HUES64 (cell line): ENCODE measurements at regions not wholly inside any gene's neighbourhood (a gene's known extent, or its start where the extent isn't known, plus 50 kb on each side); places are given as distances from the start of the nearest gene placed in this dataset.

ENCODE experiments used
- H3K27ac ChIP-seq: 2 replicates; pipeline ENCODE4 v1.7.0; 2013; ENCODE audit warnings: low read depth, low read length, inconsistent platforms
- H3K27me3 ChIP-seq: 2 replicates; pipeline ENCODE4 v1.6.1; 2013; ENCODE audit warnings: mild to moderate bottlenecking, low read length; ENCODE audit not compliant: insufficient read depth
- H3K36me3 ChIP-seq: 2 replicates; pipeline ENCODE4 v1.6.1; 2013; ENCODE audit warnings: mild to moderate bottlenecking, low read length; ENCODE audit not compliant: insufficient read depth
- H3K4me1 ChIP-seq: 2 replicates; pipeline ENCODE4 v1.6.1; 2013; ENCODE audit warnings: mild to moderate bottlenecking, low read length, moderate library complexity; ENCODE audit not compliant: insufficient read depth
- H3K4me3 ChIP-seq: 2 replicates; pipeline ENCODE4 v1.5.1; 2013; ENCODE audit warnings: mild to moderate bottlenecking, low read length, moderate library complexity
- H3K9ac ChIP-seq: 2 replicates; pipeline ENCODE4 v1.6.1; 2013; ENCODE audit warnings: mild to moderate bottlenecking, low read depth, low read length
- H3K9me3 ChIP-seq: 2 replicates; pipeline ENCODE4 v1.6.1; 2013; ENCODE audit warnings: low read depth, low read length; ENCODE audit not compliant: insufficient read depth
- WGBS: fragments of 150-250, 120-280 bp; methylation state at CpG from one replicate; pipeline ENCODE4 v1.1.7; 2013; ENCODE audit warnings: missing lambda C conversion rate; 5-methylcytosine and 5-hydroxymethylcytosine counted together

DNA sequence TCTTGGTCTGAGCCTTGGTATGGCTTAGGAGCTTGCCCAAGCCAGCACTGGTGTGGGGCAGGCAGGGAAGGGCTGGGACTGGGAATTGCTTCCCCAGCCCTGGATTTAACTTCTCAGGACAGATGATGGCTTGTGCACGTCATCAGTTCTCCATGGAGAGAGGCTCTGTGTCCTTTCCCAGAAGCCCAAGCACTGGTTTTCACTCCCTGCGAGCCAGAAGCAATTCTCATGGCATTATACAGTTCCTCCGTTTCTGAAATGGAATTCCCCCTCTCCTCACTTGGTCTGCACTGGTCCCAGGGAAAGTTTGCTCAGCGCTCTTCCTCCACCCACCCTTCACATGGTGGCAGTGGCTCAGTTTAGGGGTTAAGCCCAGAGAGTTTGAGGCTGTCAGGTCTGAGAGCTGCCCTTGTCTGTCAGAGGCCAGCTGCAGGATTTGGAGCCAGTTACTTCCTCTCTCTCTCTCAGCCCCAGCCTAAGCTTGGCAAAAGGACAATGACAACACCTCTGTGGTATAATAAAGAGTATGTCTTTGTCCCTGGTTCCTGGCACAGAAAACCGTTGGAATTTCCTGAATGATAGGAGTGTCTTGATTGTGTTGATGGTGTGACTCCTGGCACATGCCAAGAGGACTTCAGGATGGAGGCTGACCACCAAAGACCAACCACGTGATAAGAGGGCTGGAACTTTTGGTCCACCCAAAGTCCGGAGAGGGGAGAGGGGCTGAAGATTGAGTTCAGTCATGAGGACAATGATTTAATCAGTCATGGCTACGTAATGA is 219.6 kb upstream of the TNRC6C start:
- Histone ChIP-seq H3K4me3 (no peak overlapping the region), H3K36me3 (no peaks in the 10 kb centered on the region), H3K27ac (no peak overlapping the region), H3K9ac (no peak overlapping the region), H3K9me3 (no peaks in the 10 kb centered on the region), H3K27me3 (peaks cover 54% of the 10 kb centered on the region), H3K4me1 (peaks cover 33% of the 10 kb centered on the region)
- WGBS = 77% methylated on average over 8 of the region's 8 CpGs

DNA sequence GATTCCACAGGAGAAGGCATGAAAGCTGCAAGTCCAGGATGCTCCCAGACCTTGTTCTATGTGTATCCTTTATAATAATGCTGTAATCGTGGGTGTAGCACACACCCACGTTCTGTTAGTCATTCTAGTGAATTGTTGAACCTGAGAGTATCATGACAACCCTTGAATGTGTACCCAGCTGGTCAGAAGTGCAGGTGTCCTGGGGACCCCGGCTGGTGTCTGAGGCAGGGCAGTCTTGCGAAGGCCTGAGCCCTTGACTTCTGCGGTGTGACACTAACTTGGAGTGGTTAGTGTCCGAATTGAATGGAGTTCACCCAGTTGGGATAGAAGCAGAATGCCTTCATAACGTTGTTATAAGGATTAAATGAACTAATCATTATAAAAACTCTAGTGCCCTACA is 218.0 kb upstream of the TNRC6C start:
- no peak overlapping the region for H3K27ac ChIP-seq
- H3K27me3 ChIP-seq = peaks cover 44% of the 10 kb centered on the region
- no peaks in the 10 kb centered on the region for H3K36me3 ChIP-seq
- H3K9me3 ChIP-seq = no peaks in the 10 kb centered on the region
- H3K4me1 ChIP-seq = peaks cover 19% of the 10 kb centered on the region; the same call in 1 of the 2 replicates
- no peak overlapping the region for H3K4me3 ChIP-seq
- WGBS = 95% methylated on average over 6 of the region's 7 CpGs
- H3K9ac ChIP-seq = no peak overlapping the region

DNA sequence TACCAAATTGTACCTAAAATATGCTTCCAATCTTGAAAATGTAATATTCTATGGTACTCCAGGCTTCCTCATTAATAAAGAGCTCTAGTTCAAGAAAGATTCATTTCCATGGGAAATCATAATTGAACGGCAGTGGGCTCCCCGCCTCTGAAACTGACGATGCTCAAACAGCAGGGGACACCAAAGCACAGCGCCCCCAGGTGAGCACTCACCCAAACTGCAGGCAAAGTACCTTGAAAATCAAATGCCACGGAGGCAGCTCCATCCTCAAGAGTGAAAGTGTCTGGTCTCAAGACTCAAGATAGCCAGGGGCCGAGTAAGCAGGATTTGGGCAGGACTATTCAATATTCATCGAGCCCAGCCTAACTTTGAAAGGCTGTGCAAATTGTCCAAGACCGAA is 217.4 kb upstream of the TNRC6C start:
- peaks cover 16% of the 10 kb centered on the region; the same call in 1 of the 2 replicates for H3K4me1 ChIP-seq
- H3K27me3 ChIP-seq = peaks cover 39% of the 10 kb centered on the region
- H3K36me3 ChIP-seq = no peaks in the 10 kb centered on the region
- 48% methylated on average over 8 of the region's 8 CpGs for WGBS
- no peaks in the 10 kb centered on the region for H3K9me3 ChIP-seq
- no peak overlapping the region for H3K27ac ChIP-seq
- no peak overlapping the region for H3K9ac ChIP-seq
- no peak overlapping the region for H3K4me3 ChIP-seq

DNA sequence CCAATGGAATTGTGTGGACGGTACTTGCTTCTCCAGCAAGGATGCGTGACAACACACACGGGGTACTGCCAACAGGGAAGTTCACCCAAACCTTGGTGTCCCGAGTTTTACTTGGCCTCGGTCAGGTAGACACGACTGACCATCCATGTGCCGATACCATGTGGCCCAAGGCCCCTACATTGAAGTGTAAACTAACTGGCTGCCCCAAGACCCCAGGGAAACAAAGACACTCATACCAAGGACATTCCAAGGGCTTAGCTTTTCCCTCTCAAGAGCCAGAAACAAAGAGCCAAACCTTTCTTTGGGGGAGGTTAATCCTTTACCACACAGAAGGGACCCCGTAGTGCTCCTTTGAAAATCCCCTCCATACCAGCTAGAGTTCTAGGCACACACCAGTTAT is 215.9 kb upstream of the TNRC6C start:
- Histone ChIP-seq H3K9me3 (no peaks in the 10 kb centered on the region), H3K9ac (0 out of 2 replicates have a peak overlapping the region, but pooled peaks have one; percentile 20), H3K27ac (peak overlapping the region; percentile 56; the same call in 1 of the 2 replicates), H3K4me1 (peaks cover 24% of the 10 kb centered on the region; the same call in 1 of the 2 replicates), H3K4me3 (no peak overlapping the region), H3K27me3 (peaks cover 25% of the 10 kb centered on the region), H3K36me3 (no peaks in the 10 kb centered on the region)
- 64% methylated on average over 7 of the region's 8 CpGs for WGBS

DNA sequence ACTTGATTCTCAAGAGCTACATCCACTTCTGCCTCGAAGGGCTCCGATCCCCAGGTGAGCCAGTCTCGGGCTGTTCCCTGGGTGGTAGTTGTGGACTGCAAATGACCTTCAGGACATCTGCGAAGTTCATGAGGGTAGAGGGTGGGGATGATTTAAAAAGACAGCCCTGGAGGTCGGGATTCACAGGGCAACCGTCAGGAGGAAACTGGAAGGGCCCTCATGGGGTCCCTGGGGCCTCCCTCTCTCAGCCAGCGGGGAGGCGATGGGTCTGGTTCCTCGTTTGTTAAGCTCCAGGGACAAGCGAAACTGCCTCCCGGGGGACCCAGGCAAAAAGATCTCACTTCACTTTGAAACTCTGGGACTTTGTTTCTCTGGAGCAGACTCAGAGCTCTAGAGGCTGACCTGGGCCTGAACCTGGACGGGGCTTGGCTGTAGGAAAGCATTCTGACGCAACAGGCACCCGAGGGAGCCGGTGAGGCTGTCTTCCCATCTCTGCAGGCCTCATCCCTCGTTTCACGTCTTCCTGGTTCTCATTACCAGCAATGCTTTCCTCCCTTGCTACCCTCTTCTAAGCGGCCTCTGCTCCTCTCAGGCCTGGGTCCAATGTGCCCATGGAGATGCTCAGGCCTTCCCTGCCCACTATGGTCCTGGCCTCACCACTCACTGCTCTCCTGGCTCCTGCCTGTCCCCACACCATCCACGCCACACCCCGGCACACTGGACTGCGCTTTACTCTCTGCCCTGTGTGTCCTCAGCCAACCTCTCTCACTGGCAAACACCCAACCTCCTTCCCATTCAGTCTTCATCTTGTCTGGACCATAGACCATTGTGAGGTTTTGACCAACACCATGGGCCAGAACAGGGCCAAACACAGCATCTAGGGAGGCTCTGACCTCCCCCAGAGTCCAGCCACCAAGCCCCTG is 214.2 kb upstream of the TNRC6C start:
- Histone ChIP-seq H3K27me3 (peaks cover 8% of the 10 kb centered on the region; the same call in 1 of the 2 replicates), H3K4me1 (peaks cover 32% of the 10 kb centered on the region; the same call in 1 of the 2 replicates), H3K9me3 (no peaks in the 10 kb centered on the region), H3K36me3 (no peaks in the 10 kb centered on the region), H3K9ac (no peak overlapping the region), H3K27ac (no peak overlapping the region), H3K4me3 (no peak overlapping the region)
- 93% methylated on average over 21 of the region's 21 CpGs for WGBS

DNA sequence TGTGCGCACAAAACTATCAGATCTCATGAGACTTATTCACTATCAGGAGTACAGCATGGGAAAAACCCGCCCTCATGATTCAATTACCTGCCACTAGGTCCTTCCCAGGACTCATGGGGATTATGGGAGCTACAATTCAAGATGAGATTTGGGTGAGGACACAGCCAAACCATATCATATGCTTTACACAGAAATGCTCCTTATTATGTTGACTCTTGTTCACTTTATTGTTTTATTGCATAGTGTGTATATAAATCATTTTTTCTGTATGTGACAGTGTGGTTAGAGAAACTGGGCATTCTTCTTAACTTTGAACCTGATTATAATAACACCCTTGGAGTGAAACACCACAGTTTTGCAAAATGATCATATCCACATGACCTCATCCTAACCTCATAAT is 212.8 kb upstream of the TNRC6C start:
- Histone ChIP-seq H3K36me3 (no peaks in the 10 kb centered on the region), H3K4me3 (no peak overlapping the region), H3K4me1 (peaks cover 38% of the 10 kb centered on the region; the same call in 1 of the 2 replicates), H3K27me3 (peaks cover 8% of the 10 kb centered on the region; the same call in 1 of the 2 replicates), H3K9ac (no peak overlapping the region), H3K9me3 (no peaks in the 10 kb centered on the region), H3K27ac (no peak overlapping the region)
- WGBS = 100% methylated on average over 2 of the region's 2 CpGs

DNA sequence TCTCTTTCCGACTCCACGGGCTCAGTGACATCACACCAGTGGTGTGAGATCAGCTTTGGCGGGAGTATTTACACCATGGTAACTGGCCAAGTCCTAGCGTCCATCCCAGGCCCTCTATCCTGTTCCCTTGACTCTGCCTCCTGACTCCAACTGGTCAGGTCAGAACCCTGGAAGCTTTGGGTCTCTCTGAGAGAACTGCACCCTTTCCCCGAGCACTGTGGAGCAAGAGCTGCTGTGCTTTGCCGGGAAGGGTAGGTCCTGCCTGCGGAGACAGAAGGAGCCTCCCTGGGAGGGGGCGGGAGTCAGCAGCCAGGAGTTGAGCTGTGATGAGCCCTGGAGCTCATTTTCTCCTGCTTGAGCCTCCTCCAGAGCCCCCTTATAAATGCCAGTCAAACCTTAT is 212.1 kb upstream of the TNRC6C start:
- H3K4me3 ChIP-seq = no peak overlapping the region
- no peak overlapping the region for H3K27ac ChIP-seq
- 93% methylated on average over 8 of the region's 8 CpGs for WGBS
- no peaks in the 10 kb centered on the region for H3K36me3 ChIP-seq
- H3K9me3 ChIP-seq = no peaks in the 10 kb centered on the region
- H3K9ac ChIP-seq = no peak overlapping the region
- H3K27me3 ChIP-seq = peaks cover 8% of the 10 kb centered on the region; the same call in 1 of the 2 replicates
- H3K4me1 ChIP-seq = peaks cover 38% of the 10 kb centered on the region; the same call in 1 of the 2 replicates

DNA sequence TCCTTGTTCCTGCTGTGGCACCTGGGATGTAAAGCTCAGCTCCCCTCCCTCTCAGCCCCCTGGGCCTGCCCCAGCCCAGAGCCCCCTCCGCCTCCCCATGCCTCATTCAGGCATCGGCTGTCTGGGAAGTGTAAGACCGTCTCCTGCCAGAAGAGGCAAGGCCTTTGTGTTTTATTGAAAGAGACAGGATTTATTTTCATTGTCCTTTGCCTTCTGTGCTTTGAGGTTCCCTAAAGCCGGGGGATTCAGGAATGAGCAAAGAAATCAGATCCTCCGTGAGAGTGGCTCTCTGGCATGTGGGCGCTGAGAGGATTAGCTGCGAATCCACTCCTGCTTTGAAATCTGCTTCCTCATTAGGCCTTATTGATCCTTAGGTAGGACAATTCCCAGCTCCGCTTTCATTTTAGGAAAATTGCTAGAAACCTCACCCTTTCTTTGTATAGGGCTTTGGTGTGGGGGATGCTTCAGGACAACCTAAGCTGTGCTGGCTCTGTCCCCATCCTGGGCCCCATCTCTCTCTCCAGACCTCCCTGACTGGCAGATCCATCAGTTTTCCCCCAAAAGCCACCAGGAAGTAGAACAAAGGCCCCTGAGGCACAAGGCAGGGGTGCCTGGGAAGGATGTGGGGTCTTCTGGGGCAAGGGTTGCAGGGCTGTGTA is 211.5 kb upstream of the TNRC6C start:
- H3K27me3 ChIP-seq = peaks cover 3% of the 10 kb centered on the region; the same call in 1 of the 2 replicates
- no peak overlapping the region for H3K27ac ChIP-seq
- no peak overlapping the region for H3K9ac ChIP-seq
- WGBS = 73% methylated on average over 8 of the region's 8 CpGs
- no peaks in the 10 kb centered on the region for H3K36me3 ChIP-seq
- peaks cover 37% of the 10 kb centered on the region; the same call in 1 of the 2 replicates for H3K4me1 ChIP-seq
- H3K4me3 ChIP-seq = no peak overlapping the region
- H3K9me3 ChIP-seq = no peaks in the 10 kb centered on the region

DNA sequence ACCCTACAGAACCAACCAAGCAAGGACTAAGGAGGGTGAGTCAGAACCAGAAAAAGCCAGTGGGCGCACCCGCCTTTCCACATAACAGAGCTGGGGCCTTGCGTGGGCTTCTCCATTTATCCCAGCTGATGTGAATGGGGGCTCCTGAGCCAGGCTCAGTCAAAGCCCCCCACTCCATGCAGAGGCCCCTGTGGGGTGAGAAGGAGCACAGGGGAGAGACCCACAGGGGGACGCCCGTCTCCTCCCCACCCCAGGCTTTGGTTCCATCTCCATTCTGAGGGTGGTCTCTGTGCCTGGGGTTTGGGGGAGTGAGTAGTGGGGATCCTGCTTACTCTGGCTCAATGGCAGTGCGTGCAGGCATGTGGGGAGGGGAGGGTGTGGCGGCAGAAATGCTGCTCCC is 210.1 kb upstream of the TNRC6C start:
- Histone ChIP-seq H3K9ac (no peak overlapping the region), H3K27me3 (no peaks in the 10 kb centered on the region)

DNA sequence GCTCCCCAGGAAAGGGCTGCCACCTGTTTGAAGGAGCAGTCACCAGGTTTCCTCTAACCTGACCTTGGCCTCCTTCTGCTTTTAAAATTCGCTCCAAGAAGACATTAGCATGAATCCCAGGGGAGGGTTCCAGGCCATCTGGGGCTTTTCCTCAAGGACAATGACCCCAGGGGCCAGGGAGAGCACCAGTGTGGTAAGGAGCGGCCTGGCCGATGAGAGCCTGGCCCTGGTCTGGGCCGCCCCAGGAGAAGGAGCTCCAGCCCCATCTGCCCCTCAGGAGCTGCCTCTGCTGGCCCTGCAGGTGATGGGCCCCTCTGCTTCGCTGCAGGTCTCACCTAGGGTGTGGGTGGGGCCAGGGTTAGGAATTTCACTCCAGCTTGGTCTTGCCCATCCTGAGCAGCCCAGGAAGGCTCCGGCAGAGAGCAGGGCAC is 209.2 kb upstream of the TNRC6C start:
- no peaks in the 10 kb centered on the region for H3K27me3 ChIP-seq
- H3K36me3 ChIP-seq = no peaks in the 10 kb centered on the region
- H3K9me3 ChIP-seq = no peaks in the 10 kb centered on the region
- 76% methylated on average over 6 of the region's 6 CpGs for WGBS
- no peak overlapping the region for H3K9ac ChIP-seq
- no peak overlapping the region for H3K4me3 ChIP-seq
- H3K4me1 ChIP-seq = peaks cover 25% of the 10 kb centered on the region; the same call in 1 of the 2 replicates
- no peak overlapping the region for H3K27ac ChIP-seq

More for the DNA sequence above, 210.1 kb upstream of the TNRC6C start:
- Histone ChIP-seq H3K36me3 (no peaks in the 10 kb centered on the region), H3K9me3 (no peaks in the 10 kb centered on the region), H3K4me3 (no peak overlapping the region), H3K27ac (no peak overlapping the region), H3K4me1 (peaks cover 25% of the 10 kb centered on the region; the same call in 1 of the 2 replicates)
- 95% methylated on average over 7 of the region's 7 CpGs for WGBS
